H9 (cell line): ENCODE measurements at regions not wholly inside any gene's neighbourhood (a gene's known extent, or its start where the extent isn't known, plus 50 kb on each side); places are given as distances from the start of the nearest gene placed in this dataset.

Experiments used
- DNase-seq: peaks from one replicate; pipeline ENCODE4 v3.0.0-alpha.2; 2017
- H2AFZ ChIP-seq: one replicate; pipeline ENCODE4 v1.6.1; 2013; ENCODE audit warnings: mild to moderate bottlenecking, low read length, control low read depth, moderate library complexity
- H2AK5ac ChIP-seq: 2 replicates; pipeline ENCODE4 v1.6.1; 2013; ENCODE audit warnings: low read length, control low read depth, mixed read lengths; ENCODE audit not compliant: insufficient read length
- H2BK120ac ChIP-seq: one replicate; pipeline ENCODE4 v1.6.1; 2013; ENCODE audit warnings: low read depth, mild to moderate bottlenecking, low read length, control low read depth, inconsistent platforms; ENCODE audit not compliant: poor library complexity, severe bottlenecking
- H2BK12ac ChIP-seq: 2 replicates; pipeline ENCODE4 v1.6.1; 2013; ENCODE audit warnings: low read length, control low read depth, mixed read lengths, low read depth; ENCODE audit not compliant: insufficient read length
- H2BK15ac ChIP-seq: 2 replicates; pipeline ENCODE4 v1.6.1; 2013; ENCODE audit warnings: low read depth, low read length, control low read depth
- H2BK20ac ChIP-seq: one replicate; pipeline ENCODE4 v1.6.1; 2013; ENCODE audit warnings: low read depth, mild to moderate bottlenecking, low read length, control low read depth, inconsistent platforms; ENCODE audit not compliant: poor library complexity, severe bottlenecking
- H2BK5ac ChIP-seq: 2 replicates; pipeline ENCODE4 v1.6.1; 2013; ENCODE audit warnings: low read length, control low read depth, mixed read lengths; ENCODE audit not compliant: insufficient read length
- H3K14ac ChIP-seq: 2 replicates; pipeline ENCODE4 v1.6.1; 2013; ENCODE audit warnings: low read length, control low read depth; ENCODE audit not compliant: insufficient read depth
- H3K18ac ChIP-seq: 2 replicates; pipeline ENCODE4 v1.6.1; 2013; ENCODE audit warnings: low read depth, mild to moderate bottlenecking, mixed read lengths, low read length, control low read depth; ENCODE audit not compliant: insufficient read length
- H3K23ac ChIP-seq: 2 replicates; pipeline ENCODE4 v1.6.1; 2013; ENCODE audit warnings: low read length, control low read depth, mixed read lengths, low read depth; ENCODE audit not compliant: insufficient read length
- H3K23me2 ChIP-seq: 2 replicates; pipeline ENCODE4 v1.6.1; 2013; ENCODE audit warnings: low read depth, mild to moderate bottlenecking, mixed read lengths, low read length, control low read depth; ENCODE audit not compliant: insufficient read length, poor library complexity, severe bottlenecking
- H3K27ac ChIP-seq: 2 replicates; pipeline ENCODE4 v1.5.1; 2013; ENCODE audit warnings: low read length, control low read depth, mixed read lengths, low read depth; ENCODE audit not compliant: insufficient read length
- H3K27me3 ChIP-seq: 2 replicates; pipeline ENCODE4 v1.6.1; 2013; ENCODE audit warnings: low read length, control low read depth, inconsistent platforms; ENCODE audit not compliant: insufficient read depth
- H3K4ac ChIP-seq: 2 replicates; pipeline ENCODE4 v1.6.1; 2013; ENCODE audit warnings: low read depth, mild to moderate bottlenecking, control low read depth, inconsistent platforms, low read length, moderate library complexity
- H3K4me1 ChIP-seq: 2 replicates; pipeline ENCODE4 v1.6.1; 2013; ENCODE audit warnings: low read length, control low read depth, inconsistent platforms; ENCODE audit not compliant: insufficient read depth
- H3K4me2 ChIP-seq: 2 replicates; pipeline ENCODE4 v1.6.1; 2013; ENCODE audit warnings: low read length, control low read depth, mixed read lengths; ENCODE audit not compliant: insufficient read length, insufficient read depth
- H3K56ac ChIP-seq: 2 replicates; pipeline ENCODE4 v1.6.1; 2013; ENCODE audit warnings: low read depth, mild to moderate bottlenecking, mixed read lengths, low read length, control low read depth; ENCODE audit not compliant: insufficient read length
- H3K79me1 ChIP-seq: 2 replicates; pipeline ENCODE4 v1.6.1; 2013; ENCODE audit warnings: low read depth, mild to moderate bottlenecking, moderate library complexity, low read length, control low read depth, inconsistent platforms; ENCODE audit not compliant: insufficient read depth, poor library complexity, severe bottlenecking
- H3K79me2 ChIP-seq: 2 replicates; pipeline ENCODE4 v1.6.1; 2013; ENCODE audit warnings: low read length, control low read depth, inconsistent platforms; ENCODE audit not compliant: insufficient read depth
- H3K9ac ChIP-seq: 2 replicates; pipeline ENCODE4 v1.6.1; 2013; ENCODE audit warnings: low read length, control low read depth, mixed read lengths; ENCODE audit not compliant: insufficient read length; ENCODE audit errors: extremely low read depth
- H3K9me3 ChIP-seq: one replicate; pipeline ENCODE4 v1.6.1; 2013; ENCODE audit warnings: low read depth, low read length, inconsistent platforms; ENCODE audit not compliant: control insufficient read depth
- H3T11ph ChIP-seq: one replicate; pipeline ENCODE4 v1.6.1; 2013; ENCODE audit warnings: mild to moderate bottlenecking, low read length, control low read depth, inconsistent platforms
- H4K20me1 ChIP-seq: one replicate; pipeline ENCODE4 v1.6.1; 2013; ENCODE audit not compliant: control insufficient read depth, insufficient read length, insufficient read depth
- H4K5ac ChIP-seq: 2 replicates; pipeline ENCODE4 v1.6.1; 2013; ENCODE audit warnings: low read depth, mild to moderate bottlenecking, mixed read lengths, low read length, control low read depth; ENCODE audit not compliant: insufficient read length
- H4K8ac ChIP-seq: replicated peaks from 2 replicates; pipeline ENCODE4 v1.6.1; 2013; ENCODE audit warnings: low read length, control low read depth, mixed read lengths, low read depth; ENCODE audit not compliant: insufficient read length
- H4K91ac ChIP-seq: 2 replicates; pipeline ENCODE4 v1.6.1; 2013; ENCODE audit warnings: low read depth, mild to moderate bottlenecking, moderate library complexity, mixed read lengths, low read length, control low read depth; ENCODE audit not compliant: insufficient read length
- H3K27ac Mint-ChIP-seq, 3 experiments: 2 replicates in 2 of 3; 3 replicates in 1 of 3; pipeline ENCODE4 v1.8.0; 2020 to 2021; ENCODE audit warnings: mixed read lengths in 3 of 3, mild to moderate bottlenecking in 1 of 3, moderate library complexity in 1 of 3
- H3K27me3 Mint-ChIP-seq: 2 replicates; pipeline ENCODE4 v1.8.0; 2021; ENCODE audit warnings: low read depth, mild to moderate bottlenecking, moderate library complexity, mixed read lengths
- H3K36me3 Mint-ChIP-seq, 3 experiments: 2 replicates in 2 of 3; 3 replicates in 1 of 3; pipeline ENCODE4 v1.8.0; 2020 to 2021; ENCODE audit warnings: low read depth in 3 of 3, mixed read lengths in 3 of 3; ENCODE audit not compliant: insufficient read depth in 1 of 3
- H3K4me1 Mint-ChIP-seq, 2 experiments: 2 replicates each; pipeline ENCODE4 v1.8.0; 2020; ENCODE audit warnings: mixed read lengths in 2 of 2
- H3K4me3 Mint-ChIP-seq, 2 experiments: 2 replicates in 1 of 2; 3 replicates in 1 of 2; pipeline ENCODE4 v1.8.0; 2020 to 2021; ENCODE audit warnings: mild to moderate bottlenecking in 2 of 2, mixed read lengths in 2 of 2, moderate library complexity in 1 of 2
- H3K9me3 Mint-ChIP-seq, 2 experiments: 2 replicates in 1 of 2; 3 replicates in 1 of 2; pipeline ENCODE4 v1.8.0; 2020; ENCODE audit warnings: mild to moderate bottlenecking in 2 of 2, mixed read lengths in 2 of 2, moderate library complexity in 1 of 2
- CTCF ChIP-seq: fragments of 200-600 bp; sonication (generic); conservative IDR thresholded peaks from 3 replicates; pipeline ENCODE4 v1.8.0; 2021; ENCODE audit warnings: antibody characterized with exemption, mild to moderate bottlenecking
- WGBS: extraction: QIAGEN DNeasy Blood & Tissue Kit; methylation state at CpG from one replicate; pipeline ENCODE4 v1.1.7; 2013; ENCODE audit warnings: missing lambda C conversion rate, low lambda C conversion rate, mixed read lengths; ENCODE audit not compliant: insufficient read length; ENCODE audit errors: extremely low coverage; 5-methylcytosine and 5-hydroxymethylcytosine counted together

- no peak for DNase-seq
- Histone ChIP-seq H3K4me2 (no peak overlapping the region), H2BK12ac (no peak overlapping the region), H3K23ac (no peak overlapping the region), H3K4ac (no peak overlapping the region), H2BK15ac (no peak overlapping the region), H3K27ac (no peak overlapping the region), H2BK5ac (no peak overlapping the region), H2BK120ac (no peak overlapping the region), H3K79me2 (no peaks in the 10 kb centered on the region; the same call in 1 of the 2 replicates), H3K4me1 (no peaks in the 10 kb centered on the region; the same call in 1 of the 2 replicates), H3K56ac (no peak overlapping the region), H3K79me1 (no peaks in the 10 kb centered on the region), H3K9me3 (no peaks in the 10 kb centered on the region), H2AFZ (no peak overlapping the region), H3K9ac (no peak overlapping the region), H3K14ac (no peak overlapping the region), H3K23me2 (no peaks in the 10 kb centered on the region), H4K8ac (no peak overlapping the region), H3K27me3 (no peaks in the 10 kb centered on the region; the same call in 1 of the 2 replicates), H4K5ac (no peak overlapping the region), H4K91ac (no peak overlapping the region), H2BK20ac (no peak overlapping the region), H2AK5ac (no peak overlapping the region), H3T11ph (no peak overlapping the region), H4K20me1 (no peaks in the 10 kb centered on the region), H3K18ac (no peak overlapping the region)
- Mint-ChIP-seq H3K9me3 (peaks cover 11 to 18% of the 10 kb centered on the region in 2 experiments), H3K27me3 (peaks cover 3% of the 10 kb centered on the region), H3K4me1 (peaks cover 12 to 30% of the 10 kb centered on the region in 2 experiments), H3K27ac (no peak overlapping the region), H3K36me3 (peaks cover 2 to 6% (median 4%) of the 10 kb centered on the region in 3 experiments; a peak in 6 of 7 replicates), H3K4me3 (no peak overlapping the region)
- TF ChIP-seq CTCF, result no peak
- no CpG with 5 or more reads among the region's 2 CpGs for WGBS
Measured at GRCh38 chr7:149704507-149704906, 68.9 kb downstream of the ZNF467 start.
